ENCODE measurements at regions not wholly inside any gene's neighbourhood (a gene's known extent, or its start where the extent isn't known, plus 50 kb on each side); places are given as distances from the start of the nearest gene placed in this dataset.

- no peak overlapping the region for H2BK15ac ChIP-seq (ENCODE audit: low read depth, low read length)
- H4K20me1 ChIP-seq (ENCODE audit: control insufficient read depth, insufficient read depth, insufficient read length): no peaks in the 10 kb centered on the region
- no peak overlapping the region for H2BK5ac ChIP-seq (ENCODE audit: insufficient read length, low read length)
- H3K4me1 ChIP-seq (ENCODE audit: insufficient read depth, low read length): peaks cover 2% of the 10 kb centered on the region; the same call in 1 of the 2 replicates
- no peak overlapping the region for H3K27ac Mint-ChIP-seq
- H2AK5ac ChIP-seq (ENCODE audit: insufficient read length, low read length): no peak overlapping the region
- H3K27me3 Mint-ChIP-seq (ENCODE audit: low read depth): no peaks in the 10 kb centered on the region
- no peak overlapping the region for H2BK20ac ChIP-seq (ENCODE audit: low read depth, low read length, poor library complexity, severe bottlenecking)
- H3K18ac ChIP-seq (ENCODE audit: insufficient read length, low read depth, low read length): no peak overlapping the region
- no peaks in the 10 kb centered on the region for H3K23me2 ChIP-seq (ENCODE audit: insufficient read length, low read depth, low read length, poor library complexity, severe bottlenecking)
- no peaks in the 10 kb centered on the region for H3K9me3 ChIP-seq (ENCODE audit: control insufficient read depth, low read depth, low read length)
- no peak overlapping the region for H4K8ac ChIP-seq (replicated peaks; ENCODE audit: insufficient read length, low read depth, low read length)
- no peak overlapping the region for H3K56ac ChIP-seq (ENCODE audit: insufficient read length, low read depth, low read length)
- H4K5ac ChIP-seq (ENCODE audit: insufficient read length, low read depth, low read length): no peak overlapping the region
- H3K27ac ChIP-seq (ENCODE audit: insufficient read length, low read depth, low read length): no peak overlapping the region
- no peak overlapping the region for H4K91ac ChIP-seq (ENCODE audit: insufficient read length, low read depth, low read length)
- no peak overlapping the region for H3T11ph ChIP-seq (ENCODE audit: low read length)
- no peak overlapping the region for H3K4me3 Mint-ChIP-seq
- H3K9me3 Mint-ChIP-seq: peaks cover 8 to 11% of the 10 kb centered on the region in 2 experiments; a peak in 4 of 5 replicates
- H3K4ac ChIP-seq (ENCODE audit: low read depth, low read length): no peak overlapping the region
- H3K27me3 ChIP-seq (ENCODE audit: insufficient read depth, low read length): no peaks in the 10 kb centered on the region
- no peak overlapping the region for H3K14ac ChIP-seq (ENCODE audit: insufficient read depth, low read length)
- H3K4me1 Mint-ChIP-seq: peaks cover 14 to 22% of the 10 kb centered on the region in 2 experiments
- no peak overlapping the region for H3K9ac ChIP-seq (ENCODE audit: extremely low read depth, insufficient read length, low read length)
- no peak overlapping the region for H3K23ac ChIP-seq (ENCODE audit: insufficient read length, low read depth, low read length)
- H2BK120ac ChIP-seq (ENCODE audit: low read depth, low read length, poor library complexity, severe bottlenecking): no peak overlapping the region
- peaks cover 0 to 16% (median 0%) of the 10 kb centered on the region in 3 experiments; a peak in 4 of 7 replicates for H3K36me3 Mint-ChIP-seq (ENCODE audit: insufficient read depth in 1 of 3, low read depth in 3 of 3)
- no peak overlapping the region for H2BK12ac ChIP-seq (ENCODE audit: insufficient read length, low read depth, low read length)
- no peaks in the 10 kb centered on the region for H3K79me1 ChIP-seq (ENCODE audit: insufficient read depth, low read depth, low read length, poor library complexity, severe bottlenecking)
- H3K79me2 ChIP-seq (ENCODE audit: insufficient read depth, low read length): no peaks in the 10 kb centered on the region
- no peak overlapping the region for H3K4me2 ChIP-seq (ENCODE audit: insufficient read depth, insufficient read length, low read length)
- TF ChIP-seq CTCF (conservative IDR thresholded peaks at IDR 0.05): no peak
- no CpG with 5 or more reads among the region's 2 CpGs for WGBS (ENCODE audit: extremely low coverage, insufficient read length, low lambda C conversion rate)
- no peak overlapping the region for H2AFZ ChIP-seq (ENCODE audit: low read length)
- DNase-seq: no peak
Observed at GRCh38 chr9:108789742-108790141, 66.0 kb downstream of the ACTL7B start.
